ENCODE measurements at regions not wholly inside any gene's neighbourhood (a gene's known extent, or its start where the extent isn't known, plus 50 kb on each side); places are given as distances from the start of the nearest gene placed in this dataset.

GRCh38 chr15:59904450-59905135 is 99.5 kb upstream of the FOXB1 start:
- TF ChIP-seq CEBPB (IDR thresholded peaks at IDR 0.05), result no peak
- no peak for TF ChIP-seq TCF12 (IDR thresholded peaks at IDR 0.05; ENCODE audit: low read depth)
- no peak for TF ChIP-seq EGR1 (IDR thresholded peaks at IDR 0.05)
- TF ChIP-seq MAX (IDR thresholded peaks at IDR 0.05), result no peak
- TF ChIP-seq RAD21 (IDR thresholded peaks at IDR 0.05; ENCODE audit: low read depth), result no peak
- TF ChIP-seq EP300 (IDR thresholded peaks at IDR 0.05; ENCODE audit: borderline replicate concordance), result no peak

All from Ishikawa (cell line).